Muscle of back (tissue), 3 donors: ENCODE measurements at regions not wholly inside any gene's neighbourhood (a gene's known extent, or its start where the extent isn't known, plus 50 kb on each side); places are given as distances from the start of the nearest gene placed in this dataset.
A peak's percentile ranks its signal among the peaks of the same experiment; 100 is the strongest.
"Not testable (repeated sequence)": the region's sequence is repeated elsewhere in the genome, so short reads cannot be mapped to it uniquely, and the experiment has no call there.

Experiments used
- DNase-seq, 3 donors: peaks; one replicate each; pipeline versions ENCODE4 v3.0.0 to v3.0.0-alpha.2; 2013

GRCh38 chr20:6715401-6715941 lies 52.0 kb upstream of the BMP2 start:
- peak in 2 of 3 donors; percentile 44 to 82 for DNase-seq

DNA sequence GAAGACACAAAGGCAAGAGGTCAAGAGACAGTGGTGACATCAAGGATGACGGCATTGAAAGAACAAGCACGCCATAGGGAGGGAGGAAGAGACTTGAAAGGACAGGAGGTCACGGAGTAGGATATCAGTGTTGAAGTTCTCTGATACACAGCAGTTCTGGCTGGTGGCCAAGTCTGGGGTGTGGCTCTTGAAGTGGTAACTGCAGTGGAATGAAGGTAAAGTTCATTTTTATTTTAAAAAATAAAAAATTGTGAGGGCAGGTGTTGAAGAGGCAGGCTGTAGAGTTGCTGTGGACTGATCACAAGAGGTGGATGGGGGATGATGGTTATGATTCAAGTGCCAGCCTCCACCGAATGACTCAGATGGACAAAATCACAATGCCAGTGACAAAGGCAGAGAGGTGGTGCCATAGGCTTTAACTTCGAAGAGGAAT lies 53.2 kb upstream of the BMP2 start:
- no peak for DNase-seq

DNA sequence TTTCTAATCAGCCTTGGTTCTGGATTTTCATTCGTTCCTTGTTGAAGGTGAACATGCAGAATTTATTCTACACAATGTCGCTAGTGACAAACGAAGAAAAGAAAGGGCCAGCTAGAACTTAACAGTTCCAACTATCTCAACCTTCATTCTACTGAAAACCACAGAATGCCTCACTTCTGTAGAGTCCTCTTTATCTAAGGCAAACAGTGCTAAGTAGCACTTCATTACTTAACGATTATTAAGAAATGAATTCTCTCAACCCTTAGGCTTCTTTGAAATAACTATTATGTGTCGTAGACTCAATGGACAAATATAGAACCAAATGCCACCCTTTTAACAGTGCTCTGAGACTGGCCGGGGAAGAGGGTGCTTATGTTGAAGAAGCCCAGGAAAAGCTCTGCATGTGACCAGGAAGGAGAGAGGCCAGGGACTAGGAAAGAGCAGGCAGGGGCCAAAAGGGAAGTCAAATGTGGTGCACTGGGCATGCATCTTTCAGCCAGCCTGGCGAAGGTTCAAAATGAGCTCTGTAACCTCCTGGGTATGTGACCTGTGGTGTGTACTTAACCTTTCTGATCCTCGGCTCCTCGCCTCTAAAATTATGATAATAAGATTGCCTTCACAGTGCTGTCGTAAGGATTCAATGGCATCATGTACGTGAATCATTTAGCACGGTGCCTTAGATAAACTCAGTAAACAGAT lies 55.4 kb upstream of the BMP2 start:
- DNase-seq = no peak

GRCh38 chr20:6709910-6710595 lies 57.4 kb upstream of the BMP2 start:
- no peak for DNase-seq

DNA sequence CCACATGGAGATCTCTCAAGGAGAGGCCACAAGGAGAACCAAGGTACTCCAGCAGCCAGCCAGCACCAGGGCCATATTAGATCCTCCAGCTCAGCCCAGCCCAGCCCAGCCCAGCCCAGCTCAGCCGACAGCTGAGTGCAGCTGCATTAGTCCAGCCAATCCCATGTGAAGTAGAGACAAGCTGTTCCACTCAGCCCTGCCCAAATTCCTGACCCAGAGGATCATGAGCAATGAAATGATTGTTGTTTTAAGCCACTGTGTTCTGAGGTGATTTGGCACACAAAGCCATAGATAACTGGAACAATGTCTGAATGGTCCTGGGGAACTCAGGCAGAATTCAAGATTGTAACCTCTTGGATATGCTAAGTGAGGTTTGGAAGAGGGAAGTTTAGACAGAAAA lies 59.5 kb upstream of the BMP2 start:
- peak in 1 of 3 donors; percentile 39 for DNase-seq

DNA sequence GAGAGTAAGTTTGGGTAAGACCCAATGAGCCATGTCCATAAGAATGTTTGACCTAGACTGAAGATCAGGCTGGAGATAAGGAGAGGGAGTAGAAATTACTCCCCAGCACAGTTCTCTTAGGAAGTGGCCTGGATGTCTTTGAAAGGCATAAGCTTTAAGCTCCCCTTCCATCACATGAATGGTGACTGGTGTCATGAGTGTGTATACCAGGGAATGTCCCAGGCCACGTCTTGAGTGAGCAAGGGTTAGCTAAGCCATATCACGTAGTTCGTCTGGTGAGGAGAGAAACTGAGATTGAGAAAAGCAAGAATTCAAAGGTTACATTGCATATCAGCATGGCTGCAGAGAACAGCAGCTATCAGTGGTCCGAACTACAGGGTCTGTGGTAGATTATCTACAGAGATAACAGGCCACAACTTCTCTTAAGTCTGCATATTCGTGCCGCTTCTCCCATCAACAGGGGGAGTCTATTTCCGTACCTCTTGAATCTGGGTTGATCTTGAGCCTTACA lies 60.1 kb upstream of the BMP2 start:
- no peak for DNase-seq

DNA sequence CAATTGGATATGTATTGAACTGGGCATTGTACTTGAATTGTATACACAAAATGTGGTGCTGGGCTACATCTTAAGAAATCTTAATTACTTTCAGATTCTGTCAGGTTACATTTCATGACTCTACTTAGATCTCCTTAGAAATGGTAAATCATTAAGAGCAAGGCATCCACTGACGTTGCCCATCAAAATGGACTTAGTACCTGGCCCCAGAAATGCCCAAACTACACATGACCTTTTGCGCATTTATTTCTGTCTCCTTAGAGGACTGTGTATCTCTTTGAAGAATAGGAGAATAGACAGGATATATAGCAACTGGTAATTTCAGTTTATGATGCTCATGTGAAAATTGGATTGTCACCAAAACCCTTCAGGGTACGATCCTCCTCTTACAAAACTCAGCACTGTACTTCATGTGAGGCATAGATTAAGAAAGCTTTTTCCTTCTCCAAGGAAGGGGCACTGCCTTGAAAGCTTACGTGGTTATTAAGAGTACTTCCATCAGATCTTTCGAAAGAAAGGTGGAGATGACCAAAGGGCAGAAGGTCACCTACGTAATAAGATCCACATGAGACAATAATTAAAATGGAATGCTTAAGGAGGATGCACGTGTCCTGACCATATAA lies 61.4 kb upstream of the BMP2 start:
- no peak for DNase-seq

GRCh38 chr20:6705106-6705766 lies 62.2 kb upstream of the BMP2 start:
- no peak for DNase-seq

GRCh38 chr20:6704132-6704861 lies 63.2 kb upstream of the BMP2 start:
- DNase-seq = peak in 2 of 3 donors; percentile 34 to 49

GRCh38 chr20:6703656-6704055 lies 63.8 kb upstream of the BMP2 start:
- DNase-seq = no peak

DNA sequence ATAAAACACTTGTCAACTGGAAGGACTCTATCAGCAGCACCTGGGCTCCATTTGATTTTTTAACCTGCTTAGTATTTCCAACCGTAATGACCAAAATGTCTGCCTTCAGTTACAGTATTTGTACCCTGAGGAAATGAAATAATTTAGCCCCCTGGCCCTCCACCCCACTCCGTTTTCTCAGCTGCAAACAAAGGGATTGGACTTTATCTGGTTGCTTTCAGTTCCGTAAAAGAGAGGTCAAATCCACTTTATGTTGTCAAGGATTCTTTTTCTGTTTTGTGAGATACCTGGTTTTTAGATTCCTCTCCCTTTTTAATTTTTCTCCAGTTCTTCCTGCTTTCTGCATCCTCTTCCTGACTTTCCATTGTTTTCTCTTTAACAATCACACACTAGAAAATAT lies 64.4 kb upstream of the BMP2 start:
- DNase-seq = no peak

DNA sequence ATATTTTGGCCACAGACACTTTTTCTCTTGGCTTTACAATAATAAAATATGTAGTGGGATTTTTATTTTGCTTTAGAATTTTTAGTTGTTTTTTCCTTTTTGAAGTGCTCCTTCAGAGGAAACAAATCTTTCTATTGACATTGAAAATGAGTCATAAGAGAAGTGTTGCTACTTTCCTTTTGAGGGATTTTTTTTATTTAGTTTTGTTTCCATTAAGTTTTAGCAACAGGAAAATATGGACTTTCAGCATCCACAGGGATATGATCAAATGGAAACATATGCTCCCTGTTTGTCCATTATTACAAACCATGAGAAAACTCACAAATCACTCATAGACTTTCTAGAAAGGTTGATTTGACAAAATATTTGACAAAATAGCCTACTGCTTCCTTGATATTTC lies 65.3 kb upstream of the BMP2 start:
- DNase-seq = peak in 2 of 3 donors; percentile 32 to 39

- peak in 2 of 3 donors; percentile 37 to 65 for DNase-seq
Measured at GRCh38 chr20:6700563-6701329, 66.7 kb upstream of the BMP2 start.

- DNase-seq = no peak
Measured at GRCh38 chr20:6699921-6700562, 67.4 kb upstream of the BMP2 start.

- no peak for DNase-seq
Measured at GRCh38 chr20:6698723-6699122, 68.8 kb upstream of the BMP2 start.

GRCh38 chr20:6698056-6698455 lies 69.4 kb upstream of the BMP2 start:
- DNase-seq = no peak

DNA sequence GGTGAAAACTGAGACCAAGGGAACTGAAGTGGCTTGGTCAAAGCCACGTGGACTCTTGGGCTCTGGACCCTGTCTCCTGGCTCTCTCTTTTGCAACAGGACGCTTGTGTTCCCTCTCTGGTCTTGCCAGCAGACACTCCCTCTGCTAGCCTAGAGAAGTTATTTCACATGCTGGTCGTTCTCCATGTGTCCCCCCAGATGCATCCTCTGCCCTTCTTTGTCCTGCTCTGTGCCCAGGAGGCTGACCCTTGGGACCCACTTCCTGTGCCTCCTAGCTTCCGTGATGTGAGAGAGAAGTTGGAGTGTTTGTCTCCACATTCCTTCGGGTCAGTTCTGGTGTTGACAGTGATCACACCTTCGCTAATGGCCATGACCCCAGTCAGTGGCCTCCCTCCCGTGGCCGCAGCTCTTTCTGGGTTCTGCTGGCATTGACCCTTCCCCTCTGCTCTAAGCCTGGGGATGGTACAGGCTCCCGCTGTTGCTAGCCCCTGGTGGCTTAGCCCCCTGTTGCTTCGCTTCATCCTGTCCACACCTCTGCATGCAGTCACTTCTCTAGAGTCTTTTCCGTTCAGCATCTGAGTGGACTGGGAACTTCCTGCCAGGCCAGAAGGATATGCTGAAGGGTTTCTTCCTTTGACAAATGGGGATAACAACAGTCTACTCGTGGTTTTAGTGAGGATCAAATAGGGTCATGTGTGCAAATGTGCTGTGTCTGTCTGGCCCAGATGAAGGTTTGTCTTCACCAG lies 70.1 kb upstream of the BMP2 start:
- DNase-seq = no peak

GRCh38 chr20:6696001-6696400 lies 71.5 kb upstream of the BMP2 start:
- no peak for DNase-seq

- not testable (repeated sequence) for DNase-seq
Measured at GRCh38 chr20:6693808-6694198, 73.7 kb upstream of the BMP2 start.
